Embryonic facial prominence (tissue), 1 donor: ENCODE measurements at regions not wholly inside any gene's neighbourhood (a gene's known extent, or its start where the extent isn't known, plus 50 kb on each side); places are given as distances from the start of the nearest gene placed in this dataset.
A peak's percentile ranks its signal among the peaks of the same experiment; 100 is the strongest.
"Not testable (repeated sequence)": the region's sequence is repeated elsewhere in the genome, so short reads cannot be mapped to it uniquely, and the experiment has no call there.

Source experiments
- DNase-seq: peaks from one replicate; pipeline ENCODE4 v3.0.0-alpha.2; 2016; ENCODE audit errors: extremely low spot score

DNA sequence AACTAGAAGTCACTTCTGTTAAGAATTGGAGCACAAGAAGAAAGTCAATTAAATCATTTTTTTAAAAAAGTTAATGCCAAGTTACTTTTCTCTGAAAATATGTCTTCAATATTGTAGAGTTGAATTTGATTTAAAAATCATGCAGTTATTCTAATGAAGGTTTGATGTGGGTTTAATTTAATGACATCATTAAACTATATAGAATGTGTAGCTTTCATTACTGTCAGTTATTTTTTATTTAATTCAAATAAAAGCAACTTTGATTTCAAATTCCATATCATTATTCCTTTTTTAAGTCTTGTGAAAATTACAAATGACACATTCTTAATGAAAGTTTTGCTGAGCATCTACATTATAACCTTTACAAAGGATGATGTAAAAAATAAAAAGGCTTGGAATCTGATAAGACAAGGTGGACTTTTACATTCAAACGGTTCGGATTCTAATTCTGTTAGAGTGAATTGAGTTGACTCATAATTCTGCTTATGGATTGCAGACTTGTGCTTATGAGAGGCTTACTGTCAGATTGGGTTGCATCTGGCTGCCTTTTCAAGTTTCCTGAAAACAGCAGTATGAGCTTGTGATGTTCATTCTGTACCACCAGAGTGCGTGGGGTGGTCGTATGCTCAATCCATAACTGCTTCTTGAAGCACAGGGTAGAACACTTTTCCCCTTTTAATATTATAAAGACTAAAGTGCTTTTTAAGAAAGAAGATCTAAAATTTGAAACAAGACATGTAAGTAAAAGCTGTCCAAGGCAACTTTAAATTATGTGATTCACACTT is 253.0 kb upstream of the ARRDC3 start:
- DNase-seq = no peak

DNA sequence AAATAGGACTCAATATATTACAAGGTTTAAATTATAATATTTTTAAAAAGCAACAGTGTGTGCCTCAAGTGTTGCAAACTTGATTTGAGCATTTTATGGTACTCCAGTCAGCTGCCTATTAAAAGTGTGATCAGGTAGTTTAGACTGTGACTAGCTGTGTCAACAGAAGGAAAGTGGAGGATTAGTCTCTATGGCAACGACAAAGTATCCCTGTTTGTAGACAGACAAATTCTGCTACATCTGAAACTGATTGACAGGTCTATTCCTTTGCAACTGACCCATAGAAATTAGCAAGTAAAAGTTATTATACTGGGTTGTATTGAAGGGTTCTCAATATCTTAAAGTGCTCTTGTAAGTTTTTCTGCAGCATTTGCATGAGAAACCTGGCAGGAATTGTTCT is 249.8 kb upstream of the ARRDC3 start:
- DNase-seq = no peak

DNA sequence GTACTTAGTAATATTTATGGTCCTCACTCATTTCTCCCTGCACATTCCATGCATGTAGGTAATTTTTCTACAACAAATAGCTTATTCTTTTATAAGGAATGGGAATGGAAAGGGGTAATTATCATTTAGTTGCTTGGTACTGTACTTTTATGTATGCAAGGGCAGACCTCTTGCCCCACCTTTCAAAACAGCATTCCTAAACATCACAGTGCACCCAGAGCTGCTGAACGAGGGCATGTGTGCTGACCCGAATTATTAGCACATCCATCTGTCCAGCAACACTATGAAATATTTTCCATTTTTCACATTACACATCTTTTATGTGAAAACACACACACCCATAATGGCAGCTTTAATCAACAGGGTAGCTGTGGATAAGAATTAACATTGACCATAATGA is 228.6 kb upstream of the ARRDC3 start:
- no peak for DNase-seq

DNA sequence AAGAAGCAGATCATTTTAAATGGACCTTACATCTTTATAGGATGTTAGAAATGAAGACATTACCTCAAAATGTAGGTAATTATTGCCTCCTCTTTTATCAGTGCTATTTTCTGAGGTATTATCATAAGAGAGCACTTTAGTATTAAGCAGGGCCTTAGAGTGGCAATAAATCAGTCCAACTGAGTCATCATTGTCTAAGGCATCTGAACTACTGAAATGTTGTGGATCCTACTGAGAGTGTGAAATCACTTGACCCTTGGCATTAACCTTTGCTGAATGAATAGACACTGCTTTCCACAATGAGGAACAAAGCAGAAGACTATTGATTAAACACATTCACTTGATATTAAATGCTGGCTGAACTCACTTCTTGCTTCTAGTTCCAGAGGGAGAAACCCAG is 224.6 kb upstream of the ARRDC3 start:
- no peak for DNase-seq

DNA sequence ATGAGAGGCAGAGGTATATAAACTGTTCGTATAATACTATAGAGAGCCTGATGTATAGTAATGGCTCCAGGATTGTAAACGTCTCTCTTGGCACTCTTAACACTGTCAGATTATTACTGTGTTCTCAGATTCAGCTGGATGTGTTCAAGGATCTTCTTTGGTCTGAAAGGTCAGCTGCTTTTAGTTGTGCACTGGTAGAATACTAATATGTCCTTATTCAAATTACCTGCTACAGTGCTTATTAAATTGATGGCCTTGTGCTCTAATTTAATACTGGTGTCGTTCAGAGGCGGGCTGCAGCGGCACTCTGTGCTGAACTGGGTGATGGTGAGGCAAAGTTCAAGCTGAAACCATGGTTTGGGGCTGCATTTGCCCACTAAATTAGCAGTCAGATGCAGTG is 216.7 kb upstream of the ARRDC3 start:
- DNase-seq = no peak

DNA sequence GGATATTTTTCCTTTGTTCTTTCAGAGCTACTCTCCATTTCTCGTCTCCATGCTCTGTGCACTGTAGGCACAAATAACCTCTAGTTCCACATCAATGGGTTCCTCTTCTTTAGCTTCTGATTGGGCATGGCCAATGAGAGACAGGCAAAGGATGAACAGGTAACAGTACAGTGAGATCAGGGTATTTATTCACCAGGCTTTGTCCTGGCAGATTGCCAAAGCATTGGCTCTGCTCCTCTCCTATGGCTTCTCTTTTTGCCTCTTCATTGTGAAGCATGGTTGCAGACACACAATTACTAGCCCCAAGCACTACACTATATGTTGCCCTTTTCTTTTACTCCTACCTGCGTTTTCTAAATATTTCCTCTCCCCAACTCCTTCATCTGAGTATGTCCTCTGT is 215.1 kb upstream of the ARRDC3 start:
- DNase-seq = no peak

DNA sequence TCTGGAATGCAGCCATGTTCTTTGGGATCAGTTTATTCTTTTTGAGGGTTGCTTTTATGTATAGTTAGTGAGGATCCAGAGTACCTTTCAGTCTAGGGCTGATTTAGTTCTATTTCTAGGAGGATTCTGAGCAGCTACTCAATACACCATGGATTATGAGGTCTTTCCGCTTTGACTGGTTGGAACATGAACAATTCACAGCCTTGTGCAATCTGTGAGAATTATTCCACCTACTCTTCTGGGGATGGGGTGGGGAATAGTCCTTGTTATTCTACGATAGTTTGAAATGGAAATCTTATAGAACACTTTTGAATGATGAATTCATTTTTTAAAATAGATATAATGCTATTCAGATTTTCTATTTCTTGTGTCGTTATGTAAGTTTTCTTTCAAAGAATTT is 212.3 kb upstream of the ARRDC3 start:
- DNase-seq = no peak

DNA sequence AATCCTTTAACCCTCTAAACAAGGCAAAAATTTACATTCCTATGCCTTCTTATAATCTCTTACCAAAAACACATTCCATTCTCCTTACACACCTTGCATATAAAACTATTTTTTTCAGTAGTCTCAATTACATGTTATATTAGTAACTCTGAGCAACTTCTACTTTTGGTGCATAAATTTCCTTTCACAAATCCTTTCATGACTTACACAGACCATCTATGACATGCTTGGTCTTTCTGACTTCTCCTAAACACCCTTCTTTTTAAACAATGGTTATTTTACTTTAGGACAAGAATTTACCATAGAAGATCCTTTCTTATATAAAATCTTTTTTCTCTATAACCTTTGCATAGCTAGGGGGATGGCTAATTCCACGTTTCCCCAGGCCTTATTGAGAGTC is 208.0 kb upstream of the ARRDC3 start:
- no peak for DNase-seq

DNA sequence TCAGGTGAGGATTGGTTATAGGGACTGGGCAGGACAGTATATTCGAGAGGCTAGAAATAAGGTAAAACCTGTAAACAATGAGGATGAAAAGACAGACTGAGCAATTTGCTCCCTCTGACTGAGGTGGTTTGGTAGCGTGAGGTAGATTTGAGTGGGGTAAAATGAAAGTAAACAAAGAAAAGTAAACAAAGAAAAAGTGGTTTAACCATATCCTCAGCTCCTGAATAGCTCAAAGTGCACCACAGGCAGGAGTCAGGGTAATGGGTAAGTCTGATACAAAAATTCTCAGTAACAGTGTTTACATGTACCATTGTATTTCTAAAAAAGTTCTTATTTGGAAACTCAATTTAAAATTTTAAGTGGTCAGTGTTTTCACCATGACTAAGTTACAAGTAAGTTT is 203.1 kb upstream of the ARRDC3 start:
- no peak for DNase-seq

DNA sequence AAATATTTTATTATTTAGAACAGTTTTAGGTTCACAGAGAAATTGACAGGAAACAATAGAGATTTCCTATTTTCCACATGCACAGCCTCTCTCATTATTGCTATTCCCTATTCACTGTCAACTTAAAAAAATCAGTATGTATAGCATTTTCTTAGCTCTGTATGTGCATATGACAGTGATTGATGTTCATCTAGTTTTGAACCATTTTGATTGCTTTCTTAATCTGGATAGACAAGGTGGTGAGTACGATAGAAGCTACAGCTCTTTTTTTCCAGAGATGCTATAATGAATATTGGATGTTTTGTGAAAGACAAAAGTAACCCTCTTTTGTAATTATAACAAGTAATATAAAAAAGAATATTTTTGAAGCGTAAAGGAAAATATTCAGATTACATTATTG is 201.2 kb upstream of the ARRDC3 start:
- DNase-seq = no peak

DNA sequence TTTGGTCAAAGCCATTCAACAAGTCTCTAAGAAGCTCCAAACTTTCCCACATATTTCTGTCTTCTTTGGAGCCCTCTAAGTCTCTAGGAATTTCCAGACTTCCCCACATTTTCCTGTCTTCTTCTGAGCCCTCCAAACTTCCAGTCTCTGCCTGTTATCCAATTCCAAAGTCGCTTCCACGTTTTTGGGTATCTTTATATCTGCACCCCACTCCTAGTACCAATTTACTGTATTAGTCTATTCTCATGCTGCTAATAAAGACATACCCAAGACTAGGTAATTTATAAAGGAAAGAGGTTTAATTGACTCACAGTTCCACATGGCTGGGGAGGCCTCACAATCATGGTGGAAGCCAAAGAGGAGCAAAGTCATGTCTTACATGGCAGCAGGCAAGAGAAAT is 182.9 kb upstream of the ARRDC3 start:
- not testable (repeated sequence) for DNase-seq

DNA sequence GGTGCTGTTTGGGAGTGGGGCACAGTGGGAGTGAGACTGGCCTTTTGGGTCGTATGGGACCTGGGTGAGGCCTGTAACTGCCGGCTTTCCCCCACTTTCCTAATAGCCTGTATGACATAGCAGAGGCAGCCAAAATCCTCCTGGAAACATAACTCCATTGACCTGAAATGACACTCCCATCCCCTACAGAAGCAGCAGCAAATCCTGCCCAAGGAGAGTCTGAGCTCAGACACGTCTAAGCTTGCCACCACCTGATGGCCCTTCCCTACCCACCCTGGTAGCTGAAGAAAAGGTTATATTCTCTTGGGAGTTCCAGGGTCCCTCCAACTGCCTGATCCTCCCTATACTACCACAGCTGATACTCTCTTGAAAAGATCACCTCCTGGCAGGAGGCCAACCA is 179.8 kb upstream of the ARRDC3 start:
- no peak for DNase-seq

DNA sequence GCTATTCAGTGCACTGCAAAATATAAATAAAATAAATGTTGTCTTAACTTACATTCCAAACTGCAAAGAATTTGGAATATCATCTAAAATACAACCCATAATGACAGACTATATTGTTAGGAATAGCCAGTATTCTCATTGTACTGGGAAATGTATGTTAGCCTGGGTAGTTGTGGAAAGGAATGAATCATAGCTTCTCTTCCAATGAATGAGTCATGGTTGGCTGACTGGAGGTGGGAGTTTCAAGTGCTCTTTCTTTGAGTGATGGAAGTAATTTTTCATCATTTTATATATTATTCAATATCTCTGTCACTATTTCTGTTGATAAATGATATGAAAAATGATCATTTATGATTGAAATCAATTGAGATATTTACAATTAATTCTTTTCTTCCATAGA is 158.6 kb upstream of the ARRDC3 start:
- no peak for DNase-seq

DNA sequence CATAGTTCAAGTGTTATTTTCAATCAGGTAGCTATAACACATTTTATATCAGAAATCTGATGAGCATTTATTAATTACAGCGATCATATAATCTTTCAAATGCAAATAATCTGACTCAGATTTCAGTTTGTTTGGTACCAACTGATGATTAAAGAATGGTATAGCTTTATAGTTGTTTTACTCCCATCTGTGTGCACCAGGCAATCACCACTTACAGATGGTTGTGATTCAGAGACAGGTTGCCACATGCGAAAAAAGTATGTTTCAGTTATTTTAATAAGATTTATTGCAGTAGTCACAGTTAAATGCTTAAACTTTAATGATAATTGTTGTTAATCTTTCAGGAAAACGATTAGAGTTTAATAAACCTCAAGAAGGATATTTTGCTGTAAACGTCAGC is 155.1 kb upstream of the ARRDC3 start:
- no peak for DNase-seq

DNA sequence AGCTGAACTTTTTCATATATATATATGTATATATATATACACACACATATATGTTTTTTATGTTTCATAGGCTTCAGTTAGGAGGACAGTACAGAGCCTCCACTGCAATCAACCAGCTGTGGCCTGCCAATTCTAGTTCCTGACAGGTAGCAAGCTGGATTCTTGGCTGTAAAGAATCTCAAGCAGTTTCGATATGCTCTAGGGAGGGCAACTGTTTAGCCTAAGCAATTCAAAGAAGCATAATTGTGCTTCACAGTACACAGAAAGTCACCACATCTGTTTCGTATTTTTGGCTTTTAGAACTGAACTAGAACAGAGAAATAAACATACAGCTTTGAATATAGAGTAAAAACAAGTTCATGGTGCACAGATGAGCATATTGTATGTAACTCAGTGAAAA is 152.4 kb upstream of the ARRDC3 start:
- DNase-seq = peak; percentile 12

DNA sequence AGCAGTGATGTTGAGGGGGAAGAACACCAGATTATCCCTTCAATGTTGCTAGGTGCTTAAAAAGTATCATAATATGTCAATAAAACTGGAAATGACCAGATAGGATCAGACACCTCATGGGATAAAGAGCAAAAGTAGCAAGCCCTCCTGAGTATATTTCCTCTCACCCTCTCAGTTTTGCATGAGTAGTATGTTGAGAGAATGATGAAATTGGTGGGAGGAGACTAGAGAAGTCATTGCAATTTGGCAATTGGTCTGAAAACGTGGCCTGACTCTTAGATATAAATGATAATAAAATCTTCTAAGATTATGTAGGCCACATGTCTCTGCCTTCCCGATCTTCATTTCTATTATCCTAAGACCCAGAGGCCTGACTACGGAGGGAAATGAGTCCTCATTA is 151.2 kb upstream of the ARRDC3 start:
- no peak for DNase-seq

DNA sequence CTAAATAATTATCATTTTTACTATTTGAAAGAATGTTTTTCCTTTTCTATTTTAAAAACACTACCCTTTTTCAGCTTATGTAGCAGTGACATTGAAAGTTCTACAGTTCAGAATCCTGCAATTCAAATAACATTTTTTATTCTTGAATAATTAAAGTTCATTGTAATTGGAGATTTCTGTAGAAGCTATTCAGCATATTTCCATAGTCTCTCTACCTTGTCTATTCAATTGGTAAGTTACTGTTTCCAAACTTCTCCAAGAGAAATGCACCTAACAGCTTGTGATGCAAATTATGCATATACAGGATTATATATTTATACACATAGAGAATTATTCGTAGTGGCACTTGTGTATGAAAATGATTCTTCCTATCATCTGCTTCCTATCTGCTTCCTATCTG is 149.7 kb upstream of the ARRDC3 start:
- DNase-seq = no peak

DNA sequence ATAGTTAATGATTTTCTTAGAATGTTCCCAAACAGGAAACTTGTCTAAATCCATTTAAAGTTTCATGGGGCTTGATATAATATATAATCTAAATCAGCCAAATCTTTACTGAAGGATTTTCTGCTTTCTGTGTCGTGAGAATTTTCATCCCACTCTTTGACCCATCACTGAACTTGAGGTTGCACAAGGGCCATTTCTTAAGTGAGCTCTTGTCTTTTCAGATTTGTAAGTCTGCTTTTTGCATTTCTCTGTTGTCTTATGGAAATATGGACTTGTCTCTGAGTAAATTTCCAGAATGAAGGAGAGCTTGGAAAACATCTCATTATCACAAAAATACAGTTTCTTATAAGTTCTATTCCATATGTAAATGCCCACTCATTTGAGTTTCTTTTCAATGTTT is 149.2 kb upstream of the ARRDC3 start:
- DNase-seq = no peak

DNA sequence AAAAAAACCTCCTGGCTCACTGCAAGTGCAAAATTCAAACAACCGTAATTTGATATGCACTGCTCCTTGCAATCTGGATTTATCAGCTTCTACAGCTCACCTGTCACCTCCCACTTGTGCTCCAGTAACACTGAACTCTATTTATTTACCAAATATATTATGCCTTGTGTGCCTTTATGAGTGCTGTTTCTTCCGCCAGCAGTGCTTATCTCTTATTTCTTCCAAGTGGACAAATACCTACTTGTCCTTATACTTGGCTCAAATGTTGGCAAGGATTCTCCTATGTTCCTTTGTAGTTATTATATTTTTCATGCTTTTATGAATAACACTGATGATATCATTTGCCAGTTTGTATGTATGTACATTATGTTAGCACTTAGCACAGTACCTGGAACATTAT is 145.7 kb upstream of the ARRDC3 start:
- DNase-seq = no peak

DNA sequence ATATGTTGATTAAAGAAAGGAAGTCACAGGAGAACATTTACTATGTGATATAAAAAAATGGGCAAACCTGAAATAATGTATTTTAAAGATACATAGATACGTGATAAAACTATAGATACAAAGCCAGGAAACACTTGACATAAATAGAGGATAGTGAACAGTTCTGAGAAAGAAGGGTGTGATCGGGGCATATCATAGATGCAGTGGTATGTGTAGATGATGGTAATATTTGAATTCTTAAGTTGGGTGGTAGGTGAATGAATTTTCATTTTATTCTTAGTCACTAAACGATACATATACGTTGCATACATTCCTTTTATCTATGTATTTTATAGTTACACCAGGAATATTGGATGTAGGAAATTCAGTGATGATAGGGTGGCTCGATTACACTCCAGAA is 138.7 kb upstream of the ARRDC3 start:
- DNase-seq = no peak

DNA sequence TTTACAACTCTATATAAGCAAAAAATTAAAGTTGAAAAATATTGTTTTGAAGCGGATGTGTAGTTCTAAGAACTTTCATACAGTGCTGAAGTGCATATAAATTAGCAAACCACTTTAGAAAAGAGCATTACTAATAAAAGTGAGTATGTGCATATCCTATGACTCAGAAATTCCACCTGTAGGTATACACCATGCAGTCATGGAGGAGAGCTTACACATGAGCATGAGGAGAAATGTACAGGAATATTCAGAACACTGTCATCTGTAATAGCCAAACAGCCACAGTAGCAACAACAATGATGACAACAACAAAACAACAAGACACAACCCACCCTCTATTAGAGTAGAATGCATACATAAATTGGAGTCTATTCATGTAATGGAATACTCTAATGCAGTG is 138.2 kb upstream of the ARRDC3 start:
- DNase-seq = no peak

DNA sequence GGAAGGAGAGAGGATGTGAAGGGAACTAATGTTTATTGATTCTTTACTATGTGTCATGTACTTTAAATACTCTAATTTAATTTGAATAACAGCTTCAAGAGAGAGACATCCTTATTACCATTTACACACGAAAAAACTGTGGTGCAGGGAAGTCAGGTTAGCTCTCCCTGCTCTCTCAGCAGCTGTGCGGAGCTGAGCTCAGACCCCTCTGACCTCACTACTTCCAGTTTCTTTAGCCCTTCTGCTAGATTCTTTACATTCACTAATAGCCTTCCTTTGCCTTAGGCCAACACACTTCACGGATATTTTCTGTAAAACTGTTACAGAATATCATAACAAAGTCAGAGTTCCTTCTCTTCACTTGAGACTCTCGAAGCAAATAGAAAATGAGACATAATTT is 131.3 kb upstream of the ARRDC3 start:
- DNase-seq = no peak

DNA sequence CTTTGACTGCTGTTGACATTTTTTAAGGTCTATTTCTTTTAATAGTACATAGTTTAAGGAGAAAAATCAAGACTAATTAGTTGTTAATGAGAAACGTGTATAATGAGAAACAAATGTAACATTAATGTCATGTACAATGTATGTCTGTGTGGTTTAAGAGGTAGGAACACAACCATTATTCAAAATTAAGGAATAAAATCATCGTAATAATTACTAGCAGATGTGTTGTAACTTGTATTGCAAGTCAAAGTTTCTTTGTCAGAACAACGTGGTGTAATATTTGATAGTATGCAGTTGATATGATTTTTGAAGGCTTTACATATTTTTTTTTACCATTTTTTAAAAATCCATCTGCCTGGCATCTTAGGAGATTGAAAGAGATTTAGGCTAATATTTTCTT is 120.2 kb upstream of the ARRDC3 start:
- no peak for DNase-seq

DNA sequence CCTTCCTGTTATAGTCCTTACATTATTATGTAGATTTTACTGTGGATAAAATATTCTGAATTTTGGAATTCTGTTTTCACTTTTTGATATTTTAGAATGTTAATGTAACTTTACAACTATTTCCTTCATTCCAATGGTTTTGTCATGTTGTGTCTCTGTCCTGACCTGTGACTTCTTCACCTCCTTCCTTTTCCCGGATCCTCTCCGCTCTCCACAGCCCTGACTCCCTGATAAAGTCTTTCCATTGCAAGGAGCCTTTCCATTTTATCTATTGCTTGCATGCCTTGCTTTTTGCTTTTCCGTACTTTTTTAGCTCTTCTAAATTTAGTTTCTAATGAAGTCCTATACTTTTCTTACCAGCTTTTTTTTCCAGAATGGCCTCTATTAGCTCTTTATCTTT is 117.6 kb upstream of the ARRDC3 start:
- no peak for DNase-seq
